IPS-15b (cell line): ENCODE measurements at regions not wholly inside any gene's neighbourhood (a gene's known extent, or its start where the extent isn't known, plus 50 kb on each side); places are given as distances from the start of the nearest gene placed in this dataset.
A peak's percentile ranks its signal among the peaks of the same experiment; 100 is the strongest.

Experiments used
- H3K27me3 ChIP-seq: one replicate; pipeline ENCODE4 v1.6.1; 2013; ENCODE audit warnings: low read length; ENCODE audit not compliant: control insufficient read depth, insufficient read depth
- H3K36me3 ChIP-seq: one replicate; pipeline ENCODE4 v1.6.1; 2013; ENCODE audit warnings: low read length; ENCODE audit not compliant: control insufficient read depth, insufficient read depth
- H3K4me1 ChIP-seq: one replicate; pipeline ENCODE4 v1.6.1; 2013; ENCODE audit warnings: mild to moderate bottlenecking, low read length; ENCODE audit not compliant: control insufficient read depth, insufficient read depth
- H3K4me3 ChIP-seq: one replicate; pipeline ENCODE4 v1.5.1; 2013; ENCODE audit warnings: low read depth, low read length
- H3K9ac ChIP-seq: one replicate; pipeline ENCODE4 v1.6.1; 2013; ENCODE audit warnings: low read depth, mild to moderate bottlenecking, low read length
- H3K9me3 ChIP-seq: one replicate; pipeline ENCODE4 v1.6.1; 2013; ENCODE audit warnings: mild to moderate bottlenecking, low read length; ENCODE audit not compliant: control insufficient read depth, insufficient read depth

GRCh38 chr1:29712801-29713200 is 476.5 kb downstream of the PTPRU start:
- Histone ChIP-seq H3K4me1 (no peaks in the 10 kb centered on the region), H3K9me3 (no peaks in the 10 kb centered on the region), H3K27me3 (no peaks in the 10 kb centered on the region), H3K9ac (no peak overlapping the region), H3K4me3 (no peak overlapping the region), H3K36me3 (no peaks in the 10 kb centered on the region)

- Histone ChIP-seq H3K4me1 (no peaks in the 10 kb centered on the region), H3K9ac (no peak overlapping the region), H3K9me3 (no peaks in the 10 kb centered on the region), H3K36me3 (no peaks in the 10 kb centered on the region), H3K4me3 (no peak overlapping the region), H3K27me3 (no peaks in the 10 kb centered on the region)
These were observed 475.9 kb downstream of the PTPRU start for GRCh38 chr1:29712284-29712651.

GRCh38 chr1:29711582-29712283 is 475.4 kb downstream of the PTPRU start:
- no peaks in the 10 kb centered on the region for H3K4me1 ChIP-seq
- no peaks in the 10 kb centered on the region for H3K9me3 ChIP-seq
- H3K4me3 ChIP-seq = no peak overlapping the region
- H3K27me3 ChIP-seq = no peaks in the 10 kb centered on the region
- H3K9ac ChIP-seq = no peak overlapping the region
- no peaks in the 10 kb centered on the region for H3K36me3 ChIP-seq

- H3K4me1 ChIP-seq = no peaks in the 10 kb centered on the region
- peaks cover 11% of the 10 kb centered on the region for H3K27me3 ChIP-seq
- no peak overlapping the region for H3K9ac ChIP-seq
- no peak overlapping the region for H3K4me3 ChIP-seq
- no peaks in the 10 kb centered on the region for H3K9me3 ChIP-seq
- no peaks in the 10 kb centered on the region for H3K36me3 ChIP-seq
These were observed 473.5 kb downstream of the PTPRU start for GRCh38 chr1:29709704-29710280.

- Histone ChIP-seq H3K4me3 (no peak overlapping the region), H3K27me3 (peaks cover 11% of the 10 kb centered on the region), H3K9ac (no peak overlapping the region), H3K36me3 (no peaks in the 10 kb centered on the region), H3K9me3 (no peaks in the 10 kb centered on the region), H3K4me1 (no peaks in the 10 kb centered on the region)
These were observed 472.7 kb downstream of the PTPRU start for GRCh38 chr1:29708796-29709703.

- Histone ChIP-seq H3K4me1 (no peaks in the 10 kb centered on the region), H3K27me3 (peaks cover 11% of the 10 kb centered on the region), H3K9me3 (no peaks in the 10 kb centered on the region), H3K9ac (no peak overlapping the region), H3K4me3 (no peak overlapping the region), H3K36me3 (no peaks in the 10 kb centered on the region)
These were observed 472.1 kb downstream of the PTPRU start for GRCh38 chr1:29708381-29708780.

GRCh38 chr1:29707796-29708195 is 471.5 kb downstream of the PTPRU start:
- Histone ChIP-seq H3K36me3 (no peaks in the 10 kb centered on the region), H3K9me3 (no peaks in the 10 kb centered on the region), H3K4me3 (no peak overlapping the region), H3K27me3 (peaks cover 11% of the 10 kb centered on the region), H3K4me1 (no peaks in the 10 kb centered on the region), H3K9ac (no peak overlapping the region)

- peaks cover 11% of the 10 kb centered on the region for H3K27me3 ChIP-seq
- no peaks in the 10 kb centered on the region for H3K4me1 ChIP-seq
- no peaks in the 10 kb centered on the region for H3K9me3 ChIP-seq
- no peak overlapping the region for H3K9ac ChIP-seq
- H3K36me3 ChIP-seq = no peaks in the 10 kb centered on the region
- peak overlapping the region; percentile 55 for H3K4me3 ChIP-seq
These were observed 470.6 kb downstream of the PTPRU start for GRCh38 chr1:29706936-29707335.

- Histone ChIP-seq H3K4me3 (no peak overlapping the region), H3K27me3 (peaks cover 11% of the 10 kb centered on the region), H3K9me3 (no peaks in the 10 kb centered on the region)
These were observed 468.1 kb downstream of the PTPRU start for GRCh38 chr1:29704430-29704829.

GRCh38 chr1:29703596-29704370 is 467.5 kb downstream of the PTPRU start:
- H3K9me3 ChIP-seq = no peaks in the 10 kb centered on the region
- H3K9ac ChIP-seq = no peak overlapping the region
- no peaks in the 10 kb centered on the region for H3K36me3 ChIP-seq
- H3K4me3 ChIP-seq = no peak overlapping the region
- H3K27me3 ChIP-seq = peaks cover 11% of the 10 kb centered on the region
- no peaks in the 10 kb centered on the region for H3K4me1 ChIP-seq

More at GRCh38 chr1:29704430-29704829, 468.1 kb downstream of the PTPRU start:
- no peaks in the 10 kb centered on the region for H3K36me3 ChIP-seq
- H3K4me1 ChIP-seq = no peaks in the 10 kb centered on the region
- no peak overlapping the region for H3K9ac ChIP-seq

- H3K4me3 ChIP-seq = no peak overlapping the region
- no peaks in the 10 kb centered on the region for H3K9me3 ChIP-seq
- peaks cover 3% of the 10 kb centered on the region for H3K4me1 ChIP-seq
- H3K36me3 ChIP-seq = no peaks in the 10 kb centered on the region
- H3K9ac ChIP-seq = no peak overlapping the region
- peaks cover 3% of the 10 kb centered on the region for H3K27me3 ChIP-seq
These were observed 464.2 kb downstream of the PTPRU start for GRCh38 chr1:29700491-29700890.
